HFF-Myc (cell line): ENCODE measurements at regions not wholly inside any gene's neighbourhood (a gene's known extent, or its start where the extent isn't known, plus 50 kb on each side); places are given as distances from the start of the nearest gene placed in this dataset.

Source experiments
- DNase-seq: peaks from one replicate; pipeline ENCODE4 v3.0.0-alpha.2; 2011; ENCODE audit warnings: low read depth; ENCODE audit errors: extremely low read depth
- H3K4me3 ChIP-seq: replicated peaks from 2 replicates; pipeline ENCODE4 v1.5.1; 2011; ENCODE audit warnings: low read depth, mild to moderate bottlenecking, control low read depth, low read length
- CTCF ChIP-seq: IDR thresholded peaks from 2 replicates; pipeline ENCODE4 v1.5.1; 2012; ENCODE audit warnings: mild to moderate bottlenecking, low read depth, low read length, control low read depth; ENCODE audit errors: missing control alignments

- no peak for TF ChIP-seq CTCF
- DNase-seq: no peak
- H3K4me3 ChIP-seq: no peak overlapping the region
These were observed 54.5 kb upstream of the HTR4 start for GRCh38 chr5:148708854-148709253.

GRCh38 chr5:148711961-148712360, 57.6 kb upstream of the HTR4 start:
- TF ChIP-seq CTCF: no peak
- H3K4me3 ChIP-seq: no peak overlapping the region
- DNase-seq: no peak

- DNase-seq: no peak
- no peak for TF ChIP-seq CTCF
- H3K4me3 ChIP-seq: no peak overlapping the region
These were observed 59.6 kb upstream of the HTR4 start for GRCh38 chr5:148713735-148714508.

GRCh38 chr5:148716716-148717115, 62.4 kb upstream of the HTR4 start:
- no peak for TF ChIP-seq CTCF
- H3K4me3 ChIP-seq: no peak overlapping the region
- no peak for DNase-seq

- no peak overlapping the region for H3K4me3 ChIP-seq
- TF ChIP-seq CTCF: no peak
- DNase-seq: no peak
These were observed 63.3 kb upstream of the HTR4 start for GRCh38 chr5:148717668-148718067.

- no peak overlapping the region for H3K4me3 ChIP-seq
- TF ChIP-seq CTCF: no peak
- no peak for DNase-seq
These were observed 65.3 kb upstream of the HTR4 start for GRCh38 chr5:148719605-148720004.

- no peak for DNase-seq
- H3K4me3 ChIP-seq: no peak overlapping the region
- TF ChIP-seq CTCF: no peak
These were observed 65.9 kb upstream of the HTR4 start for GRCh38 chr5:148720257-148720656.
